ENCODE measurements at regions not wholly inside any gene's neighbourhood (a gene's known extent, or its start where the extent isn't known, plus 50 kb on each side); places are given as distances from the start of the nearest gene placed in this dataset.

- intact Hi-C loops (cut with micrococcal nuclease), result no loop called here
- Mint-ChIP-seq H3K27me3 (no peaks in the 10 kb centered on the region), H3K36me3 (ENCODE audit: low read depth) (no peaks in the 10 kb centered on the region), H3K4me3 (no peak overlapping the region), H3K9me3 (no peaks in the 10 kb centered on the region), H3K27ac (no peak overlapping the region), H3K4me1 (ENCODE audit: low read depth) (no peaks in the 10 kb centered on the region)
Observed at GRCh38 chr1:229985613-229986010, 81.4 kb upstream of the GALNT2 start.

- intact Hi-C loops (cut with micrococcal nuclease), result no loop called here
- no peaks in the 10 kb centered on the region for H3K9me3 Mint-ChIP-seq
- H3K4me1 Mint-ChIP-seq (ENCODE audit: low read depth), result no peaks in the 10 kb centered on the region
- H3K4me3 Mint-ChIP-seq, result no peak overlapping the region
- H3K27ac Mint-ChIP-seq, result no peak overlapping the region
- H3K36me3 Mint-ChIP-seq (ENCODE audit: low read depth), result no peaks in the 10 kb centered on the region
- H3K27me3 Mint-ChIP-seq, result no peaks in the 10 kb centered on the region
Observed at GRCh38 chr1:229986737-229987337, 80.2 kb upstream of the GALNT2 start.

- intact Hi-C loops (cut with micrococcal nuclease), result no loop called here
- H3K36me3 Mint-ChIP-seq (ENCODE audit: low read depth), result no peaks in the 10 kb centered on the region
- no peak overlapping the region for H3K4me3 Mint-ChIP-seq
- H3K27ac Mint-ChIP-seq, result no peak overlapping the region
- H3K27me3 Mint-ChIP-seq, result no peaks in the 10 kb centered on the region
- H3K4me1 Mint-ChIP-seq (ENCODE audit: low read depth), result no peaks in the 10 kb centered on the region
- H3K9me3 Mint-ChIP-seq, result no peaks in the 10 kb centered on the region
Observed at GRCh38 chr1:229987953-229988352, 79.1 kb upstream of the GALNT2 start.

GRCh38 chr1:229988534-229988933 lies 78.5 kb upstream of the GALNT2 start:
- H3K4me3 Mint-ChIP-seq, result no peak overlapping the region
- intact Hi-C loops (cut with micrococcal nuclease), result no loop called here
- H3K36me3 Mint-ChIP-seq (ENCODE audit: low read depth), result no peaks in the 10 kb centered on the region
- H3K4me1 Mint-ChIP-seq (ENCODE audit: low read depth), result no peaks in the 10 kb centered on the region
- no peaks in the 10 kb centered on the region for H3K27me3 Mint-ChIP-seq
- H3K27ac Mint-ChIP-seq, result no peak overlapping the region
- H3K9me3 Mint-ChIP-seq, result no peaks in the 10 kb centered on the region

GRCh38 chr1:229989591-229990248 lies 77.3 kb upstream of the GALNT2 start:
- intact Hi-C loops (cut with micrococcal nuclease), result no loop called here
- Mint-ChIP-seq H3K27me3 (no peaks in the 10 kb centered on the region), H3K36me3 (ENCODE audit: low read depth) (no peaks in the 10 kb centered on the region), H3K4me1 (ENCODE audit: low read depth) (no peaks in the 10 kb centered on the region), H3K27ac (no peak overlapping the region), H3K9me3 (no peaks in the 10 kb centered on the region), H3K4me3 (no peak overlapping the region)

GRCh38 chr1:229990326-229990725 lies 76.7 kb upstream of the GALNT2 start:
- Mint-ChIP-seq H3K36me3 (ENCODE audit: low read depth) (no peaks in the 10 kb centered on the region), H3K27me3 (no peaks in the 10 kb centered on the region), H3K4me1 (ENCODE audit: low read depth) (no peaks in the 10 kb centered on the region), H3K27ac (no peak overlapping the region), H3K4me3 (no peak overlapping the region), H3K9me3 (no peaks in the 10 kb centered on the region)
- intact Hi-C loops (cut with micrococcal nuclease), result no loop called here

GRCh38 chr1:229991104-229991513 lies 75.9 kb upstream of the GALNT2 start:
- Mint-ChIP-seq H3K36me3 (ENCODE audit: low read depth) (no peaks in the 10 kb centered on the region), H3K4me1 (ENCODE audit: low read depth) (no peaks in the 10 kb centered on the region), H3K27ac (no peak overlapping the region), H3K4me3 (no peak overlapping the region), H3K9me3 (no peaks in the 10 kb centered on the region), H3K27me3 (no peaks in the 10 kb centered on the region)
- intact Hi-C loops (cut with micrococcal nuclease), result no loop called here

GRCh38 chr1:229991724-229992333 lies 75.2 kb upstream of the GALNT2 start:
- H3K4me3 Mint-ChIP-seq, result no peak overlapping the region
- H3K4me1 Mint-ChIP-seq (ENCODE audit: low read depth), result no peaks in the 10 kb centered on the region
- no peaks in the 10 kb centered on the region for H3K9me3 Mint-ChIP-seq
- no peak overlapping the region for H3K27ac Mint-ChIP-seq
- H3K36me3 Mint-ChIP-seq (ENCODE audit: low read depth), result no peaks in the 10 kb centered on the region
- H3K27me3 Mint-ChIP-seq, result no peaks in the 10 kb centered on the region
- intact Hi-C loops (cut with micrococcal nuclease), result no loop called here

- Mint-ChIP-seq H3K36me3 (ENCODE audit: low read depth) (no peaks in the 10 kb centered on the region), H3K4me1 (ENCODE audit: low read depth) (no peaks in the 10 kb centered on the region), H3K4me3 (no peak overlapping the region), H3K27me3 (no peaks in the 10 kb centered on the region), H3K9me3 (no peaks in the 10 kb centered on the region), H3K27ac (no peak overlapping the region)
- intact Hi-C loops (cut with micrococcal nuclease), result no loop called here
Observed at GRCh38 chr1:229993060-229993459, 74.0 kb upstream of the GALNT2 start.

GRCh38 chr1:229993894-229994293 lies 73.1 kb upstream of the GALNT2 start:
- Mint-ChIP-seq H3K27ac (no peak overlapping the region), H3K36me3 (ENCODE audit: low read depth) (no peaks in the 10 kb centered on the region), H3K9me3 (no peaks in the 10 kb centered on the region), H3K4me3 (no peak overlapping the region), H3K27me3 (no peaks in the 10 kb centered on the region), H3K4me1 (ENCODE audit: low read depth) (no peaks in the 10 kb centered on the region)
- intact Hi-C loops (cut with micrococcal nuclease), result no loop called here

GRCh38 chr1:229999004-229999670 lies 67.9 kb upstream of the GALNT2 start:
- intact Hi-C loops (cut with micrococcal nuclease), result no loop called here
- H3K27ac Mint-ChIP-seq, result no peak overlapping the region
- H3K27me3 Mint-ChIP-seq, result no peaks in the 10 kb centered on the region
- peaks cover 44% of the 10 kb centered on the region for H3K4me1 Mint-ChIP-seq (ENCODE audit: low read depth)
- no peak overlapping the region for H3K4me3 Mint-ChIP-seq
- no peaks in the 10 kb centered on the region for H3K36me3 Mint-ChIP-seq (ENCODE audit: low read depth)
- no peaks in the 10 kb centered on the region for H3K9me3 Mint-ChIP-seq

- H3K36me3 Mint-ChIP-seq (ENCODE audit: low read depth), result no peaks in the 10 kb centered on the region
- no peaks in the 10 kb centered on the region for H3K27me3 Mint-ChIP-seq
- H3K4me3 Mint-ChIP-seq, result no peak overlapping the region
- H3K4me1 Mint-ChIP-seq (ENCODE audit: low read depth), result peaks cover 52% of the 10 kb centered on the region
- no peaks in the 10 kb centered on the region for H3K9me3 Mint-ChIP-seq
- H3K27ac Mint-ChIP-seq, result no peak overlapping the region
- intact Hi-C loops (cut with micrococcal nuclease), result loop anchor here (5.0 kb wide), 1 partner anchor 67 kb away; the partner anchor contains the start of gene GALNT2
Observed at GRCh38 chr1:230000493-230001184, 66.4 kb upstream of the GALNT2 start.

- Mint-ChIP-seq H3K4me3 (no peak overlapping the region), H3K9me3 (no peaks in the 10 kb centered on the region), H3K27ac (no peak overlapping the region), H3K27me3 (no peaks in the 10 kb centered on the region), H3K4me1 (ENCODE audit: low read depth) (peaks cover 52% of the 10 kb centered on the region), H3K36me3 (ENCODE audit: low read depth) (no peaks in the 10 kb centered on the region)
- intact Hi-C loops (cut with micrococcal nuclease), result loop anchor here (5.0 kb wide), 1 partner anchor 65 kb away; the partner anchor contains the start of gene GALNT2
Observed at GRCh38 chr1:230002164-230002803, 64.8 kb upstream of the GALNT2 start.
